ENCODE measurements at regions not wholly inside any gene's neighbourhood (a gene's known extent, or its start where the extent isn't known, plus 50 kb on each side); places are given as distances from the start of the nearest gene placed in this dataset.

GRCh38 chr10:4057725-4058513, 272.9 kb upstream of the KLF6 start:
- H3K27ac ChIP-seq (ENCODE audit: poor library complexity, severe bottlenecking): no peak overlapping the region
- peaks cover 8% of the 10 kb centered on the region for H3K4me1 ChIP-seq (ENCODE audit: insufficient read depth, poor library complexity, severe bottlenecking)
- no peak for DNase-seq (ENCODE audit: low spot score)
- no peak overlapping the region for H3K4me3 ChIP-seq (ENCODE audit: severe bottlenecking)
- ATAC-seq (ENCODE audit: low read depth): no peak
- H3K27me3 ChIP-seq (ENCODE audit: insufficient read depth, poor library complexity, severe bottlenecking): no peaks in the 10 kb centered on the region
- H3K36me3 ChIP-seq (ENCODE audit: low read depth): no peaks in the 10 kb centered on the region
- H3K9me3 ChIP-seq (ENCODE audit: severe bottlenecking): no peaks in the 10 kb centered on the region
- no peak for TF ChIP-seq CTCF (IDR thresholded peaks at IDR 0.05; ENCODE audit: poor library complexity, severe bottlenecking)

- H3K27me3 ChIP-seq (ENCODE audit: insufficient read depth, poor library complexity, severe bottlenecking): no peaks in the 10 kb centered on the region
- no peak overlapping the region for H3K27ac ChIP-seq (ENCODE audit: poor library complexity, severe bottlenecking)
- H3K4me3 ChIP-seq (ENCODE audit: severe bottlenecking): no peak overlapping the region
- DNase-seq (ENCODE audit: low spot score): no peak
- no peak for TF ChIP-seq CTCF (IDR thresholded peaks at IDR 0.05; ENCODE audit: poor library complexity, severe bottlenecking)
- no peak for ATAC-seq (ENCODE audit: low read depth)
- H3K9me3 ChIP-seq (ENCODE audit: severe bottlenecking): no peaks in the 10 kb centered on the region
- peaks cover 8% of the 10 kb centered on the region for H3K4me1 ChIP-seq (ENCODE audit: insufficient read depth, poor library complexity, severe bottlenecking)
- H3K36me3 ChIP-seq (ENCODE audit: low read depth): no peaks in the 10 kb centered on the region
Measured at GRCh38 chr10:4057021-4057420, 272.0 kb upstream of the KLF6 start.

- H3K27me3 ChIP-seq (ENCODE audit: insufficient read depth, poor library complexity, severe bottlenecking): no peaks in the 10 kb centered on the region
- peaks cover 8% of the 10 kb centered on the region for H3K4me1 ChIP-seq (ENCODE audit: insufficient read depth, poor library complexity, severe bottlenecking)
- no peaks in the 10 kb centered on the region for H3K9me3 ChIP-seq (ENCODE audit: severe bottlenecking)
- no peak overlapping the region for H3K27ac ChIP-seq (ENCODE audit: poor library complexity, severe bottlenecking)
- no peaks in the 10 kb centered on the region for H3K36me3 ChIP-seq (ENCODE audit: low read depth)
- H3K4me3 ChIP-seq (ENCODE audit: severe bottlenecking): no peak overlapping the region
- TF ChIP-seq CTCF (IDR thresholded peaks at IDR 0.05; ENCODE audit: poor library complexity, severe bottlenecking): no peak
- DNase-seq (ENCODE audit: low spot score) (no peak), ATAC-seq (ENCODE audit: low read depth) (no peak)
Measured at GRCh38 chr10:4054656-4055435, 269.8 kb upstream of the KLF6 start.

GRCh38 chr10:4053940-4054339, 268.9 kb upstream of the KLF6 start:
- H3K27ac ChIP-seq (ENCODE audit: poor library complexity, severe bottlenecking): no peak overlapping the region
- H3K27me3 ChIP-seq (ENCODE audit: insufficient read depth, poor library complexity, severe bottlenecking): no peaks in the 10 kb centered on the region
- no peak overlapping the region for H3K4me3 ChIP-seq (ENCODE audit: severe bottlenecking)
- no peak for TF ChIP-seq CTCF (IDR thresholded peaks at IDR 0.05; ENCODE audit: poor library complexity, severe bottlenecking)
- H3K36me3 ChIP-seq (ENCODE audit: low read depth): no peaks in the 10 kb centered on the region
- ATAC-seq (ENCODE audit: low read depth) (no peak), DNase-seq (ENCODE audit: low spot score) (no peak)
- H3K4me1 ChIP-seq (ENCODE audit: insufficient read depth, poor library complexity, severe bottlenecking): peaks cover 8% of the 10 kb centered on the region
- H3K9me3 ChIP-seq (ENCODE audit: severe bottlenecking): no peaks in the 10 kb centered on the region

Measured in RWPE2 (cell line).